ENCODE measurements at regions not wholly inside any gene's neighbourhood (a gene's known extent, or its start where the extent isn't known, plus 50 kb on each side); places are given as distances from the start of the nearest gene placed in this dataset.

- no peak for ATAC-seq
- H3K27ac ChIP-seq (ENCODE audit: low read length): no peak overlapping the region
- intact Hi-C loops (cut with micrococcal nuclease; ENCODE audit: unreplicated experiment): no loop called here
- no peaks in the 10 kb centered on the region for H3K36me3 ChIP-seq (ENCODE audit: control insufficient read depth, insufficient read depth, low read length)
- in situ Hi-C loops (cut with HindIII; ENCODE audit: low pct_unique_long_range_greater_than_20kb, low sequenced_read_pairs): no loop called here
- no peak for DNase-seq (ENCODE audit: low read depth, low spot score)
- H3K27me3 ChIP-seq (ENCODE audit: control insufficient read depth, insufficient read depth, low read length): no peaks in the 10 kb centered on the region
- POLR2A ChIA-PET: no interaction called here
- H3K4me3 ChIP-seq (ENCODE audit: low read depth in 2 of 2, low read length in 2 of 2): no peak overlapping the region
- TF ChIP-seq POLR2AphosphoS5 (IDR thresholded peaks at IDR 0.05; ENCODE audit: low read depth, low read length) (no peak), SIN3A (IDR thresholded peaks at IDR 0.05; ENCODE audit: borderline replicate concordance, insufficient read depth, low read depth, low read length) (no peak), REST (IDR thresholded peaks at IDR 0.05; ENCODE audit: insufficient read depth in 1 of 2, low read depth in 2 of 2, low read length in 1 of 2) (no peak), CTCF (IDR thresholded peaks at IDR 0.05) (no peak)
- H3K9me3 ChIP-seq (ENCODE audit: control insufficient read depth, insufficient read depth, low read depth, low read length): no peaks in the 10 kb centered on the region
- CTCF ChIA-PET: no interaction called here
- BruUV-seq (replicated peaks): no TSS peak
- no peaks in the 10 kb centered on the region for H3K4me1 ChIP-seq (ENCODE audit: control insufficient read depth, insufficient read depth, low read length)
These were observed 409.9 kb upstream of the SGCG start for GRCh38 chr13:22770891-22771290.

- Histone ChIP-seq H3K9me3 (ENCODE audit: control insufficient read depth, insufficient read depth, low read depth, low read length) (no peaks in the 10 kb centered on the region), H3K27me3 (ENCODE audit: control insufficient read depth, insufficient read depth, low read length) (no peaks in the 10 kb centered on the region), H3K4me1 (ENCODE audit: control insufficient read depth, insufficient read depth, low read length) (no peaks in the 10 kb centered on the region), H3K4me3 (ENCODE audit: low read depth in 2 of 2, low read length in 2 of 2) (no peak overlapping the region), H3K27ac (ENCODE audit: low read length) (no peak overlapping the region), H3K36me3 (ENCODE audit: control insufficient read depth, insufficient read depth, low read length) (no peaks in the 10 kb centered on the region)
- in situ Hi-C loops (cut with HindIII; ENCODE audit: low pct_unique_long_range_greater_than_20kb, low sequenced_read_pairs): no loop called here
- no peak for TF ChIP-seq REST (IDR thresholded peaks at IDR 0.05; ENCODE audit: insufficient read depth in 1 of 2, low read depth in 2 of 2, low read length in 1 of 2)
- TF ChIP-seq TCF7L2 (IDR thresholded peaks at IDR 0.05; ENCODE audit: low read depth, low read length): no peak
- TF ChIP-seq SIN3A (IDR thresholded peaks at IDR 0.05; ENCODE audit: borderline replicate concordance, insufficient read depth, low read depth, low read length): no peak
- TF ChIP-seq CTCF (IDR thresholded peaks at IDR 0.05): no peak
- POLR2A ChIA-PET: no interaction called here
- BruUV-seq (replicated peaks): no TSS peak
- CTCF ChIA-PET: no interaction called here
- intact Hi-C loops (cut with micrococcal nuclease; ENCODE audit: unreplicated experiment): no loop called here
- ATAC-seq: no peak
- no peak for DNase-seq (ENCODE audit: low read depth, low spot score)
These were observed 407.3 kb upstream of the SGCG start for GRCh38 chr13:22773465-22773864.
